HepG2 (cell line): ENCODE measurements at regions not wholly inside any gene's neighbourhood (a gene's known extent, or its start where the extent isn't known, plus 50 kb on each side); places are given as distances from the start of the nearest gene placed in this dataset.

Source experiments
- ATAC-seq: fragments of 200-7000 bp; cut with Tn5 transposase; 3 replicates; pipeline ENCODE4 v1.9.1; 2020; ENCODE audit warnings: mild to moderate bottlenecking, moderate library complexity
- BruUV-seq: library from RNA; stranded (reverse); fragments of 400-500 nt; replicated peaks from 2 replicates; lab custom pipeline; 2021; lab: Mats Ljungman, UMichigan
- CTCF ChIA-PET: fragments of 300-600 bp; formaldehyde crosslinking; extraction: SDS; loops from one replicate; lab custom pipeline; 2021; ENCODE audit warnings: low total read pairs, inconsistent platforms, low intra/inter-chr PET ratio; lab: Yijun Ruan, JAX
- POLR2A ChIA-PET: fragments of 350-600 bp; sonication (Branson Sonifier 250); formaldehyde crosslinking; loops from one replicate; lab custom pipeline; 2020; ENCODE audit warnings: antibody characterized with exemption, inconsistent platforms; lab: Yijun Ruan, JAX
- DNase-seq: peaks from one replicate; pipeline ENCODE4 v3.0.0-alpha.2; 2015; ENCODE audit warnings: low spot score
- FAIRE-seq: peaks from 3 replicates; lab custom pipeline; 2011; peaks lifted over from hg19 to GRCh38; lab: Jason Lieb, UNC
- H2AFZ ChIP-seq: one replicate; pipeline ENCODE4 v1.6.1; 2011; ENCODE audit warnings: low read length, inconsistent platforms
- H3K27ac ChIP-seq: fragments of 300-600 bp; 3 replicates; pipeline ENCODE4 v1.8.0; 2011; ENCODE audit warnings: mixed run types, mild to moderate bottlenecking, mixed read lengths, low read length, inconsistent platforms; ENCODE audit not compliant: insufficient read depth; ENCODE audit errors: extremely low read length
- H3K27me3 ChIP-seq, 2 experiments: fragments of 200-600 bp in 1 of 2; 2 replicates in 1 of 2; 3 replicates in 1 of 2; pipeline versions ENCODE4 v1.6.0 to v1.8.0; 2011; ENCODE audit warnings: low read length in 2 of 2, mild to moderate bottlenecking in 2 of 2, moderate library complexity in 2 of 2, inconsistent platforms in 1 of 2; ENCODE audit not compliant: insufficient read depth in 2 of 2, control insufficient read depth in 1 of 2
- H3K36me3 ChIP-seq, 2 experiments: fragments of 200-600 bp in 1 of 2; replicated peaks in 1 of 2; 2 replicates in 1 of 2; 3 replicates in 1 of 2; pipeline versions ENCODE4 v1.5.1 to v1.8.0; 2011; ENCODE audit warnings: low read length in 2 of 2, inconsistent platforms in 1 of 2; ENCODE audit not compliant: insufficient read depth in 2 of 2, control insufficient read depth in 1 of 2
- H3K4me1 ChIP-seq: 2 replicates; pipeline ENCODE4 v1.5.1; 2012; ENCODE audit warnings: low read length, inconsistent platforms; ENCODE audit not compliant: insufficient read depth
- H3K4me2 ChIP-seq: 2 replicates; pipeline ENCODE4 v1.6.0; 2011; ENCODE audit warnings: low read depth, low read length, inconsistent platforms
- H3K4me3 ChIP-seq, 3 experiments: fragments of 200-600 bp in 1 of 3; sonication (generic), shearing (Covaris generic) in 1 of 3; replicated peaks in 1 of 3; 2 replicates each; pipeline ENCODE4 v1.5.1; 2011 to 2016; ENCODE audit warnings: low read length in 3 of 3, inconsistent platforms in 2 of 3, low read depth in 2 of 3, mild to moderate bottlenecking in 2 of 3, control low read depth in 1 of 3, mixed read lengths in 1 of 3; ENCODE audit not compliant: insufficient read depth in 1 of 3
- H3K79me2 ChIP-seq: one replicate; pipeline ENCODE4 v1.6.1; 2011; ENCODE audit warnings: low read length, inconsistent platforms; ENCODE audit not compliant: insufficient read depth
- H3K9ac ChIP-seq: 2 replicates; pipeline ENCODE4 v1.6.0; 2011; ENCODE audit warnings: mild to moderate bottlenecking, low read depth, low read length, inconsistent platforms; ENCODE audit not compliant: insufficient read depth
- H3K9me3 ChIP-seq: 2 replicates; pipeline ENCODE4 v1.5.1; 2012; ENCODE audit warnings: mild to moderate bottlenecking, low read length
- H4K20me1 ChIP-seq: 2 replicates; pipeline ENCODE4 v1.6.0; 2011; ENCODE audit warnings: inconsistent platforms, mild to moderate bottlenecking, low read length, moderate library complexity; ENCODE audit not compliant: insufficient read depth
- KAT8 ChIP-seq: IDR thresholded peaks from 2 replicates; pipeline ENCODE4 v1.6.1; 2016; ENCODE audit warnings: missing genetic modification reagents, missing compliant biosample characterization
- KLF16 ChIP-seq, 2 experiments: sonication (generic) in 1 of 2; formaldehyde crosslinking in 1 of 2; IDR thresholded peaks; 2 replicates each; pipeline versions ENCODE4 v1.6.1 to v1.8.0; 2016 to 2023; ENCODE audit warnings: missing genetic modification reagents in 2 of 2, missing compliant biosample characterization in 1 of 2
- MIXL1 ChIP-seq: IDR thresholded peaks from 2 replicates; pipeline ENCODE4 v1.6.1; 2016
- TBX3 ChIP-seq: fragments of 450-650 bp; IDR thresholded peaks from 2 replicates; pipeline ENCODE4 v1.6.1; 2017; ENCODE audit warnings: antibody characterized with exemption, mild to moderate bottlenecking, inconsistent platforms, borderline replicate concordance
- WIZ ChIP-seq: sonication (generic); formaldehyde crosslinking; IDR thresholded peaks from 2 replicates; pipeline ENCODE4 v1.5.1; 2020; ENCODE audit warnings: mild to moderate bottlenecking, missing genetic modification reagents
- ZC3H4 ChIP-seq: sonication (generic); formaldehyde crosslinking; IDR thresholded peaks from 2 replicates; pipeline ENCODE4 v1.4.0; 2020; ENCODE audit warnings: missing genetic modification reagents, borderline replicate concordance
- ZNF225 ChIP-seq: sonication (generic); formaldehyde crosslinking; IDR thresholded peaks from 2 replicates; pipeline ENCODE4 v1.4.0; 2020; ENCODE audit warnings: mild to moderate bottlenecking, missing genetic modification reagents
- ZNF484 ChIP-seq: sonication (generic); formaldehyde crosslinking; IDR thresholded peaks from 2 replicates; pipeline ENCODE4 v1.5.1; 2020; ENCODE audit warnings: mild to moderate bottlenecking, low read depth, missing genetic modification reagents, borderline replicate concordance
- WGBS: methylation state at CpG from one replicate; pipeline ENCODE4 v1.1.6; 2017; ENCODE audit warnings: low lambda C conversion rate; 5-methylcytosine and 5-hydroxymethylcytosine counted together
- in situ Hi-C: cut with HindIII; loops from 2 replicates; pipeline ENCODE4 v1.10.0; 2017; ENCODE audit warnings: low pct_unique_long_range_greater_than_20kb; ENCODE audit not compliant: extremely low pct_ligation_motif_present
- intact Hi-C: fragments of 100-400 bp; cut with micrococcal nuclease; formaldehyde crosslinking; loops from one replicate; pipeline ENCODE4 v1.10.0; 2022; ENCODE audit not compliant: unreplicated experiment
- TF ChIP-seq, protein P1 (sequence below): sonication (generic); formaldehyde crosslinking; IDR thresholded peaks from 2 replicates; pipeline ENCODE4 v1.8.0; 2023; ENCODE audit warnings: mild to moderate bottlenecking, missing genetic modification reagents
- TF ChIP-seq, protein P2 (sequence below): sonication (generic); formaldehyde crosslinking; IDR thresholded peaks from 2 replicates; pipeline ENCODE4 v1.4.0; 2020; ENCODE audit warnings: mild to moderate bottlenecking, missing genetic modification reagents
- TF ChIP-seq, protein P3 (sequence below): sonication (generic); formaldehyde crosslinking; IDR thresholded peaks from 2 replicates; pipeline ENCODE4 v1.8.1; 2023; ENCODE audit warnings: mild to moderate bottlenecking, moderate library complexity, missing genetic modification reagents

DNA sequence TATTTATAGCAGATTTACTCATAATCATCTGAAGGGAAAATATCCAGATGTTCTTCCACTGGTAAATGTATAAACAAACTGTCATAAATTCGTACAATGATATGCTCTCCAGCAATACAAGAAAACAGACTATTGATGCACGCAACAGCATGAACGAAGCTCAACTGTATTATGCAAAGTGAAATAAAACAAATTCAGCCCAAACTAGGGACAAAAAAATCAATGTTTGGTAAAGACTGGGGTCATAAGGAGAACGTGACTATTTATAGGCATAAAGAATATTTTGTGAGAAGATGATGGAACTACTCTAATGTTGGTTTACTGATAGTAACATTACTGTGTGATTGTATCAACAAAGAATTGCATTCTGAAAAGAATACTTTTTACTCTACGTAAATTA is 1276.7 kb upstream of the DDX18 start:
- H3K36me3 ChIP-seq: no peaks in the 10 kb centered on the region
- H3K4me1 ChIP-seq: no peaks in the 10 kb centered on the region
- no peaks in the 10 kb centered on the region for H4K20me1 ChIP-seq
- ChIA-PET CTCF (no interaction called here), POLR2A (no interaction called here)
- no peak for FAIRE-seq
- WGBS: 2% methylated on average over 5 of the region's 5 CpGs
- H3K27ac ChIP-seq: no peak overlapping the region
- ATAC-seq: no peak
- H2AFZ ChIP-seq: no peak overlapping the region
- no peak for DNase-seq
- TF ChIP-seq, protein P1, sequence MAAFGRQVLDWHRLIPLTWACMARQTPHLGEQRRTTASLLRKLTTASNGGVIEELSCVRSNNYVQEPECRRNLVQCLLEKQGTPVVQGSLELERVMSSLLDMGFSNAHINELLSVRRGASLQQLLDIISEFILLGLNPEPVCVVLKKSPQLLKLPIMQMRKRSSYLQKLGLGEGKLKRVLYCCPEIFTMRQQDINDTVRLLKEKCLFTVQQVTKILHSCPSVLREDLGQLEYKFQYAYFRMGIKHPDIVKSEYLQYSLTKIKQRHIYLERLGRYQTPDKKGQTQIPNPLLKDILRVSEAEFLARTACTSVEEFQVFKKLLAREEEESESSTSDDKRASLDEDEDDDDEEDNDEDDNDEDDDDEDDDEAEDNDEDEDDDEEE (CRISPR knock-in tag): no peak
- TF ChIP-seq KLF16 (CRISPR knock-in tag; IDR thresholded peaks at IDR 0.05) (no peak), WIZ (CRISPR knock-in tag) (no peak)
- TF ChIP-seq, protein P2, sequence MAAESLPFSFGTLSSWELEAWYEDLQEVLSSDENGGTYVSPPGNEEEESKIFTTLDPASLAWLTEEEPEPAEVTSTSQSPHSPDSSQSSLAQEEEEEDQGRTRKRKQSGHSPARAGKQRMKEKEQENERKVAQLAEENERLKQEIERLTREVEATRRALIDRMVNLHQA (CRISPR knock-in tag): no peak
- H3K79me2 ChIP-seq: no peaks in the 10 kb centered on the region
- peaks cover 61% of the 10 kb centered on the region for H3K9me3 ChIP-seq
- H3K4me2 ChIP-seq: no peak overlapping the region
- no peaks in the 10 kb centered on the region for H3K27me3 ChIP-seq
- H3K4me3 ChIP-seq: no peak overlapping the region
- in situ Hi-C loops (no loop called here), intact Hi-C loops (no loop called here)
- BruUV-seq: no TSS peak
- no peak overlapping the region for H3K9ac ChIP-seq

DNA sequence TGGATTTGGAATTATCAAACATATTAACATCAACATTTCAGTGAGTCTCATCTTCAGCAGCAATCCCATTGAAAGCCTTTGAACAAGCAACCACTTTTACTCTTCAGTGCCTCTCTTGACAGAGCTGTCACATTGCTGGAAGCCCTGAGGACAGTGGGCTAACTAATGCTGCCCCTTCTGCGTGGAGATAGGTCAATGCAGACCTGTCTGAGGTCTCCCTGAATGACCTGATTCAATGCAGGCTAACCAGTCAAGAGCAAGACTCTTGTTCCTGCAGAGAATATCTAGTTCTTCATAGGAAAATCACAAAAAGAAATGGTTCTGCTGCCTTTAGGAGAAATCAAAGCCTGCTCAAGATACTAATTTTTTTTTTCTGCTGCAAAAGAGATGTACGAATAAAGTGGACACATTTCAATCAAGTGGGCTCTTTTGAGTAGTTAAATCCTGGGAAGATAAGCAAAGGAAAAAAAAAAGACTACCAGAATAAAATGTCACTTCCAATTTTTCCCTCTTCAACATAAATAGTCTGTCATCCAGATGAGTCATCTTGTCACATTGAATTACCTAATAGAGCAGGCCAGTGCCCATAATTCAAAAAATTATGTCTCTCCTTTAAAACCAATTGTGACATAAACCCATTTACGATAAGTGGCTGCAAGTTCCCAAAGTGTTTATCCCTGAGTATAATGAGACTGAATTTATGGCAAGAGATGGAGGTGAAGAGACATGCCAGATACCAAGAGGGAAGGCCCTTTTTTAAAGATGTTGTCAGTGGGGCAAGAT is 1269.0 kb upstream of the DDX18 start:
- DNase-seq (no peak), FAIRE-seq (no peak), ATAC-seq (no peak)
- intact Hi-C loops: no loop called here
- H4K20me1 ChIP-seq: no peaks in the 10 kb centered on the region
- POLR2A ChIA-PET: no interaction called here
- H3K4me2 ChIP-seq: no peak overlapping the region
- no peaks in the 10 kb centered on the region for H3K79me2 ChIP-seq
- in situ Hi-C loops: no loop called here
- no peak overlapping the region for H3K9ac ChIP-seq
- no peaks in the 10 kb centered on the region for H3K4me1 ChIP-seq
- no peaks in the 10 kb centered on the region; a peak in 1 of 5 replicates for H3K27me3 ChIP-seq
- CTCF ChIA-PET: no interaction called here
- no peaks in the 10 kb centered on the region for H3K36me3 ChIP-seq
- H3K9me3 ChIP-seq: peaks cover 54% of the 10 kb centered on the region
- BruUV-seq: no TSS peak
- no peak overlapping the region for H3K27ac ChIP-seq
- no peak overlapping the region for H2AFZ ChIP-seq
- no peak overlapping the region for H3K4me3 ChIP-seq
- 3% methylated on average over 3 of the region's 3 CpGs for WGBS
- TF ChIP-seq MIXL1 (CRISPR knock-in tag) (no peak), KAT8 (no peak), ZNF484 (CRISPR knock-in tag) (no peak), WIZ (CRISPR knock-in tag) (no peak), TBX3 (no peak), ZNF225 (CRISPR knock-in tag) (no peak), ZC3H4 (CRISPR knock-in tag) (no peak)
- TF ChIP-seq, protein P3, sequence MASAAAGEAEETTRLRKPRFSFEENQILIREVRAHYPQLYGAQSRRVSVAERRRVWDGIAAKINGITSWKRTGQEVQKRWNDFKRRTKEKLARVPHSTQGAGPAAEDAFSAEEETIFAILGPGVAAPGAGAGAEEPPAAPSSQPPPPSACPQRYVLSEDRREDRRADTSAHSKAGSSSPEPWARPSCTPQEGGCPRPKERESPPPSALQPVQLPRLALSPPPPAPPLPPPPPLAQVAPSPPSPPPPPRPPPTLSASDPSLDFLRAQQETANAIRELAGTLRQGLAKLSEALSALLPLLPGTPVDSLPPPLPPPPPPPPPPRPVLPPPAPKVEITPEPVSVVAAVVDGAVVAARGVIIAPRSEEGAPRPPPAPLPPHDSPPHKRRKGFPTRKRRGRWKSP (CRISPR knock-in tag): no peak
- TF ChIP-seq, all 625 proteins: peak for 0
